ENCODE measurements at regions not wholly inside any gene's neighbourhood (a gene's known extent, or its start where the extent isn't known, plus 50 kb on each side); places are given as distances from the start of the nearest gene placed in this dataset.

DNA sequence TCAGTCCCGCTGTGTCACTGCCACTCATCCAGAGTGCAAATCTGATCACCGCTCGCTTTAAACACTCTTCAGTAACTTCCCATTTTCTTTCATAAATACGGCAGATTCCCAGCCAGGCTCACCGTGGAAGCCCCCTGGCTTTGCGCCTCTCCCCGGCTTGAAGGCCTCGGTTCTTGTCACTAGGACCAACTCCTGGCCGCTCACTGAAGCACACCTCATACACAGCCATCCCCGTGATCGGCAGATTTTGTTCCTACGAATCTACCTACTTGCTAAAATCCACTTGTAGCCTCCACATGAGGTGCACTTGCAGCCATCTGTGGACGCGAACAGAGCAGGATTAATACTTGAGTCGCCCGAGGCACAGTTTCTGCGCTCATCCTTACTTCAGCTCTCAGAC, 462.4 kb upstream of the MYT1L start:
- intact Hi-C loops (cut with micrococcal nuclease; ENCODE audit: unreplicated experiment) = no loop called here
- H3K4me3 ChIP-seq (ENCODE audit: low read depth, low read length, poor library complexity, severe bottlenecking) = no peak overlapping the region
- no peak overlapping the region for H2AFZ ChIP-seq (ENCODE audit: low read length)
- no peaks in the 10 kb centered on the region for H3K4me1 ChIP-seq (ENCODE audit: insufficient read depth, low read length, poor library complexity, severe bottlenecking)
- ChIA-PET CTCF (ENCODE audit: unreplicated experiment) (no interaction called here), POLR2A (no interaction called here)
- no TSS peak for BruUV-seq (replicated peaks)
- no peaks in the 10 kb centered on the region for H3K79me2 ChIP-seq (ENCODE audit: insufficient read depth, low read depth, low read length)
- H4K20me1 ChIP-seq (ENCODE audit: insufficient read depth, low read length) = no peaks in the 10 kb centered on the region
- H3K4me2 ChIP-seq (ENCODE audit: low read length) = no peak overlapping the region
- no peaks in the 10 kb centered on the region for H3K9me2 ChIP-seq (ENCODE audit: insufficient read depth, low read length)
- no peak for DNase-seq (ENCODE audit: low spot score)
- no peaks in the 10 kb centered on the region for H3K9me3 ChIP-seq (ENCODE audit: low read length)
- no peak for TF ChIP-seq EZH2phosphoT487 (IDR thresholded peaks at IDR 0.05; ENCODE audit: borderline replicate concordance, low read depth, low read length)
- TF ChIP-seq, protein P1, sequence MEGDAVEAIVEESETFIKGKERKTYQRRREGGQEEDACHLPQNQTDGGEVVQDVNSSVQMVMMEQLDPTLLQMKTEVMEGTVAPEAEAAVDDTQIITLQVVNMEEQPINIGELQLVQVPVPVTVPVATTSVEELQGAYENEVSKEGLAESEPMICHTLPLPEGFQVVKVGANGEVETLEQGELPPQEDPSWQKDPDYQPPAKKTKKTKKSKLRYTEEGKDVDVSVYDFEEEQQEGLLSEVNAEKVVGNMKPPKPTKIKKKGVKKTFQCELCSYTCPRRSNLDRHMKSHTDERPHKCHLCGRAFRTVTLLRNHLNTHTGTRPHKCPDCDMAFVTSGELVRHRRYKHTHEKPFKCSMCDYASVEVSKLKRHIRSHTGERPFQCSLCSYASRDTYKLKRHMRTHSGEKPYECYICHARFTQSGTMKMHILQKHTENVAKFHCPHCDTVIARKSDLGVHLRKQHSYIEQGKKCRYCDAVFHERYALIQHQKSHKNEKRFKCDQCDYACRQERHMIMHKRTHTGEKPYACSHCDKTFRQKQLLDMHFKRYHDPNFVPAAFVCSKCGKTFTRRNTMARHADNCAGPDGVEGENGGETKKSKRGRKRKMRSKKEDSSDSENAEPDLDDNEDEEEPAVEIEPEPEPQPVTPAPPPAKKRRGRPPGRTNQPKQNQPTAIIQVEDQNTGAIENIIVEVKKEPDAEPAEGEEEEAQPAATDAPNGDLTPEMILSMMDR (conservative IDR thresholded peaks at IDR 0.05; ENCODE audit: low read length) = no peak
- no peaks in the 10 kb centered on the region for H3K36me3 ChIP-seq (ENCODE audit: insufficient read depth, low read length)
- H3K27ac ChIP-seq (ENCODE audit: low read depth, low read length, poor library complexity, severe bottlenecking) = no peak overlapping the region

DNA sequence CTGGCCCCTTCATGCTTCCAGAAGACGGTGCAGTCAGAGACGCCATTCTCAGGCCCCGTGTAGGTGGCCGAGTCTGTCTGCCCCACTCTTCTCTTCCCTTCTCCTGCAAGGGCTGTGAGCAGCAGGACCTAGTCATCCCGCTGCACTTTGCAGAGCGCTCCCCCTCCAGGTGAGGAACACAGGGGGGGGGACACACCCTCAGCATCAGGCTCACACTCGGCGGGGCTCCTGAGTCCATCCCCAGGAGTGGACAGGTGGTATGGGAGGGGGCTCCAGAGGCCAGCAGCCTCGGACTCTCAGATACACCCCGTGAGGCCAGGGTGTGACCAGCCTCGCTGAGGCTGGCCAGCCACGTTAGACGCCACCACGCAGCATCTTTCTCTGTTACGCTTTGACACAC, 460.5 kb upstream of the MYT1L start:
- Histone ChIP-seq H3K36me3 (ENCODE audit: insufficient read depth, low read length) (no peaks in the 10 kb centered on the region), H4K20me1 (ENCODE audit: insufficient read depth, low read length) (no peaks in the 10 kb centered on the region), H3K9me3 (ENCODE audit: low read length) (no peaks in the 10 kb centered on the region), H2AFZ (ENCODE audit: low read length) (no peak overlapping the region), H3K9me2 (ENCODE audit: insufficient read depth, low read length) (no peaks in the 10 kb centered on the region), H3K27ac (ENCODE audit: low read depth, low read length, poor library complexity, severe bottlenecking) (no peak overlapping the region), H3K4me2 (ENCODE audit: low read length) (no peak overlapping the region), H3K4me1 (ENCODE audit: insufficient read depth, low read length, poor library complexity, severe bottlenecking) (no peaks in the 10 kb centered on the region), H3K4me3 (ENCODE audit: low read depth, low read length, poor library complexity, severe bottlenecking) (no peak overlapping the region), H3K79me2 (ENCODE audit: insufficient read depth, low read depth, low read length) (no peaks in the 10 kb centered on the region)
- intact Hi-C loops (cut with micrococcal nuclease; ENCODE audit: unreplicated experiment) = no loop called here
- BruUV-seq (replicated peaks) = no TSS peak
- POLR2A ChIA-PET = no interaction called here
- DNase-seq (ENCODE audit: low spot score) = no peak
- TF ChIP-seq EZH2phosphoT487 (IDR thresholded peaks at IDR 0.05; ENCODE audit: borderline replicate concordance, low read depth, low read length) = no peak
- CTCF ChIA-PET (ENCODE audit: unreplicated experiment) = no interaction called here

DNA sequence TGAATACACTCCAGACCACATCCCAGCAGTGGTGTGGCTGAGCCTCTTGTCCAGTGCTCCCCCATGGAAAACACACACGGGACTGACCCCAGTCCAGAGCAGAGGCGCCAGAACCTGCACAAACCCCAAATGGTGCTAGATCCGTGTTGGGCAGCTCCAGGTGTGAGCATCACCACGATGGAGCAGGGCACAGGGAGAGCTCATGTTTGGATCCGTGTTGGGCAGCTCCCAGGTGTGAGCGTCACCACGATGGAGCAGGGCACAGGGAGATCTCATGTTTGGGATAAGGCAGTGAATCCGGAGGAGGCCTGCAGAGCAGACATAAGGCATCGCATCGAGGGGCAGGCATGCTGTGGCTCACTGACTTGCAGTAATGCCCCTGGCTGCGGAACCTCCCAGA, 460.0 kb upstream of the MYT1L start:
- H2AFZ ChIP-seq (ENCODE audit: low read length) = no peak overlapping the region
- H3K4me1 ChIP-seq (ENCODE audit: insufficient read depth, low read length, poor library complexity, severe bottlenecking) = no peaks in the 10 kb centered on the region
- H3K36me3 ChIP-seq (ENCODE audit: insufficient read depth, low read length) = no peaks in the 10 kb centered on the region
- H4K20me1 ChIP-seq (ENCODE audit: insufficient read depth, low read length) = no peaks in the 10 kb centered on the region
- ChIA-PET POLR2A (no interaction called here), CTCF (ENCODE audit: unreplicated experiment) (no interaction called here)
- H3K4me2 ChIP-seq (ENCODE audit: low read length) = no peak overlapping the region
- H3K9me3 ChIP-seq (ENCODE audit: low read length) = no peaks in the 10 kb centered on the region
- H3K79me2 ChIP-seq (ENCODE audit: insufficient read depth, low read depth, low read length) = no peaks in the 10 kb centered on the region
- no peak overlapping the region for H3K4me3 ChIP-seq (ENCODE audit: low read depth, low read length, poor library complexity, severe bottlenecking)
- H3K27ac ChIP-seq (ENCODE audit: low read depth, low read length, poor library complexity, severe bottlenecking) = no peak overlapping the region
- DNase-seq (ENCODE audit: low spot score) = no peak
- intact Hi-C loops (cut with micrococcal nuclease; ENCODE audit: unreplicated experiment) = no loop called here
- no peaks in the 10 kb centered on the region for H3K9me2 ChIP-seq (ENCODE audit: insufficient read depth, low read length)
- no TSS peak for BruUV-seq (replicated peaks)
- no peak for TF ChIP-seq EZH2phosphoT487 (IDR thresholded peaks at IDR 0.05; ENCODE audit: borderline replicate concordance, low read depth, low read length)
- TF ChIP-seq, protein P1 (conservative IDR thresholded peaks at IDR 0.05; ENCODE audit: low read length) = no peak
